ENCODE measurements at regions not wholly inside any gene's neighbourhood (a gene's known extent, or its start where the extent isn't known, plus 50 kb on each side); places are given as distances from the start of the nearest gene placed in this dataset.
"Not testable (repeated sequence)": the region's sequence is repeated elsewhere in the genome, so short reads cannot be mapped to it uniquely, and the experiment has no call there.

DNA sequence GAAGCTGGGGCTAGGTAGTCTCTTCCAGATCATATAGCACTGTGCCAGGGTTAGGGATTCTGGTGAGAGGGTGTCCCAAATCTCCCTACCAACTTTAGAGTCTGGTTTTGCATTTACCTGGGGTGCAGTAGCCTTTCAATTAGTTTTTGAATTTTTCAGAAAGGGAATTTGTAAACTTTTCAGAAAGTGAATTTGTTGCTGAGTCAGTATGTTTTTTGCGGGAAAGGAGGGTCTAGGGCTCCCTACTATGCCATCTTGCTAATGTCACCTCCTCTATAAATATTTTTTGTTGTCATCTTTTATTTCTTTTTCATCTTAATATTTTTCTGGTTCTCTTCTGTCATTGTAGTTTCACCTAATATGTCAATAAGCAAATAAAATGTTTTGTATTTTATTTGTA, 95.8 kb upstream of the FAM98A start:
- peaks cover 73% of the 10 kb centered on the region for H3K9me3 Mint-ChIP-seq
- DNase-seq (ENCODE audit: low spot score) (no peak), ATAC-seq (no peak)
- no peak overlapping the region for H3K4me3 Mint-ChIP-seq
- no peaks in the 10 kb centered on the region for H3K4me1 Mint-ChIP-seq
- POLR2A ChIA-PET, result no interaction called here
- TF ChIP-seq SOX15 (CRISPR knock-in tag; IDR thresholded peaks at IDR 0.05) (no peak), TP53 (CRISPR knock-in tag; IDR thresholded peaks at IDR 0.05) (no peak), FOXK1 (CRISPR knock-in tag; IDR thresholded peaks at IDR 0.05) (no peak), KAT7 (CRISPR knock-in tag; IDR thresholded peaks at IDR 0.05; ENCODE audit: borderline replicate concordance) (no peak), ZNF396 (CRISPR knock-in tag; IDR thresholded peaks at IDR 0.05; ENCODE audit: borderline replicate concordance) (no peak), JUN (CRISPR knock-in tag; IDR thresholded peaks at IDR 0.05) (no peak), FOXJ3 (CRISPR knock-in tag; IDR thresholded peaks at IDR 0.05; ENCODE audit: borderline replicate concordance) (no peak), FOXP1 (CRISPR knock-in tag; IDR thresholded peaks at IDR 0.05; ENCODE audit: borderline replicate concordance) (no peak), ZNF232 (CRISPR knock-in tag; IDR thresholded peaks at IDR 0.05) (no peak), JAZF1 (CRISPR knock-in tag; IDR thresholded peaks at IDR 0.05) (no peak), ZNF416 (CRISPR knock-in tag; IDR thresholded peaks at IDR 0.05) (no peak)
- TF ChIP-seq, protein P1, sequence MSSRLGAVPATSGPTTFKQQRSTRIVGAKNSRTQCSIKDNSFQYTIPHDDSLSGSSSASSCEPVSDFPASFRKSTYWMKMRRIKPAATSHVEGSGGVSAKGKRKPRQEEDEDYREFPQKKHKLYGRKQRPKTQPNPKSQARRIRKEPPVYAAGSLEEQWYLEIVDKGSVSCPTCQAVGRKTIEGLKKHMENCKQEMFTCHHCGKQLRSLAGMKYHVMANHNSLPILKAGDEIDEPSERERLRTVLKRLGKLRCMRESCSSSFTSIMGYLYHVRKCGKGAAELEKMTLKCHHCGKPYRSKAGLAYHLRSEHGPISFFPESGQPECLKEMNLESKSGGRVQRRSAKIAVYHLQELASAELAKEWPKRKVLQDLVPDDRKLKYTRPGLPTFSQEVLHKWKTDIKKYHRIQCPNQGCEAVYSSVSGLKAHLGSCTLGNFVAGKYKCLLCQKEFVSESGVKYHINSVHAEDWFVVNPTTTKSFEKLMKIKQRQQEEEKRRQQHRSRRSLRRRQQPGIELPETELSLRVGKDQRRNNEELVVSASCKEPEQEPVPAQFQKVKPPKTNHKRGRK (CRISPR knock-in tag; IDR thresholded peaks at IDR 0.05; ENCODE audit: borderline replicate concordance), result no peak
- TF ChIP-seq, protein P2, sequence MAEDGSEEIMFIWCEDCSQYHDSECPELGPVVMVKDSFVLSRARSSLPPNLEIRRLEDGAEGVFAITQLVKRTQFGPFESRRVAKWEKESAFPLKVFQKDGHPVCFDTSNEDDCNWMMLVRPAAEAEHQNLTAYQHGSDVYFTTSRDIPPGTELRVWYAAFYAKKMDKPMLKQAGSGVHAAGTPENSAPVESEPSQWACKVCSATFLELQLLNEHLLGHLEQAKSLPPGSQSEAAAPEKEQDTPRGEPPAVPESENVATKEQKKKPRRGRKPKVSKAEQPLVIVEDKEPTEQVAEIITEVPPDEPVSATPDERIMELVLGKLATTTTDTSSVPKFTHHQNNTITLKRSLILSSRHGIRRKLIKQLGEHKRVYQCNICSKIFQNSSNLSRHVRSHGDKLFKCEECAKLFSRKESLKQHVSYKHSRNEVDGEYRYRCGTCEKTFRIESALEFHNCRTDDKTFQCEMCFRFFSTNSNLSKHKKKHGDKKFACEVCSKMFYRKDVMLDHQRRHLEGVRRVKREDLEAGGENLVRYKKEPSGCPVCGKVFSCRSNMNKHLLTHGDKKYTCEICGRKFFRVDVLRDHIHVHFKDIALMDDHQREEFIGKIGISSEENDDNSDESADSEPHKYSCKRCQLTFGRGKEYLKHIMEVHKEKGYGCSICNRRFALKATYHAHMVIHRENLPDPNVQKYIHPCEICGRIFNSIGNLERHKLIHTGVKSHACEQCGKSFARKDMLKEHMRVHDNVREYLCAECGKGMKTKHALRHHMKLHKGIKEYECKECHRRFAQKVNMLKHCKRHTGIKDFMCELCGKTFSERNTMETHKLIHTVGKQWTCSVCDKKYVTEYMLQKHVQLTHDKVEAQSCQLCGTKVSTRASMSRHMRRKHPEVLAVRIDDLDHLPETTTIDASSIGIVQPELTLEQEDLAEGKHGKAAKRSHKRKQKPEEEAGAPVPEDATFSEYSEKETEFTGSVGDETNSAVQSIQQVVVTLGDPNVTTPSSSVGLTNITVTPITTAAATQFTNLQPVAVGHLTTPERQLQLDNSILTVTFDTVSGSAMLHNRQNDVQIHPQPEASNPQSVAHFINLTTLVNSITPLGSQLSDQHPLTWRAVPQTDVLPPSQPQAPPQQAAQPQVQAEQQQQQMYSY (CRISPR knock-in tag; IDR thresholded peaks at IDR 0.05), result no peak
- TF ChIP-seq, protein P3, sequence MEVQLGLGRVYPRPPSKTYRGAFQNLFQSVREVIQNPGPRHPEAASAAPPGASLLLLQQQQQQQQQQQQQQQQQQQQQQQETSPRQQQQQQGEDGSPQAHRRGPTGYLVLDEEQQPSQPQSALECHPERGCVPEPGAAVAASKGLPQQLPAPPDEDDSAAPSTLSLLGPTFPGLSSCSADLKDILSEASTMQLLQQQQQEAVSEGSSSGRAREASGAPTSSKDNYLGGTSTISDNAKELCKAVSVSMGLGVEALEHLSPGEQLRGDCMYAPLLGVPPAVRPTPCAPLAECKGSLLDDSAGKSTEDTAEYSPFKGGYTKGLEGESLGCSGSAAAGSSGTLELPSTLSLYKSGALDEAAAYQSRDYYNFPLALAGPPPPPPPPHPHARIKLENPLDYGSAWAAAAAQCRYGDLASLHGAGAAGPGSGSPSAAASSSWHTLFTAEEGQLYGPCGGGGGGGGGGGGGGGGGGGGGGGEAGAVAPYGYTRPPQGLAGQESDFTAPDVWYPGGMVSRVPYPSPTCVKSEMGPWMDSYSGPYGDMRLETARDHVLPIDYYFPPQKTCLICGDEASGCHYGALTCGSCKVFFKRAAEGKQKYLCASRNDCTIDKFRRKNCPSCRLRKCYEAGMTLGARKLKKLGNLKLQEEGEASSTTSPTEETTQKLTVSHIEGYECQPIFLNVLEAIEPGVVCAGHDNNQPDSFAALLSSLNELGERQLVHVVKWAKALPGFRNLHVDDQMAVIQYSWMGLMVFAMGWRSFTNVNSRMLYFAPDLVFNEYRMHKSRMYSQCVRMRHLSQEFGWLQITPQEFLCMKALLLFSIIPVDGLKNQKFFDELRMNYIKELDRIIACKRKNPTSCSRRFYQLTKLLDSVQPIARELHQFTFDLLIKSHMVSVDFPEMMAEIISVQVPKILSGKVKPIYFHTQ (CRISPR knock-in tag; IDR thresholded peaks at IDR 0.05), result no peak
- TF ChIP-seq, protein P4, sequence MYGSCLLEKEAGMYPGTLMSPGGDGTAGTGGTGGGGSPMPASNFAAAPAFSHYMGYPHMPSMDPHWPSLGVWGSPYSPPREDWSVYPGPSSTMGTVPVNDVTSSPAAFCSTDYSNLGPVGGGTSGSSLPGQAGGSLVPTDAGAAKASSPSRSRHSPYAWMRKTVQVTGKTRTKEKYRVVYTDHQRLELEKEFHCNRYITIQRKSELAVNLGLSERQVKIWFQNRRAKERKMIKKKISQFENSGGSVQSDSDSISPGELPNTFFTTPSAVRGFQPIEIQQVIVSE (CRISPR knock-in tag; IDR thresholded peaks at IDR 0.05; ENCODE audit: borderline replicate concordance), result no peak
- CTCF ChIA-PET, result no interaction called here
- 0 out of 2 replicates have a peak, but pooled peaks cover 4% of the 10 kb centered on the region for H3K27me3 Mint-ChIP-seq (ENCODE audit: low read depth)
- no peak overlapping the region for H3K27ac Mint-ChIP-seq
- H3K36me3 Mint-ChIP-seq, result peaks cover 55% of the 10 kb centered on the region

DNA sequence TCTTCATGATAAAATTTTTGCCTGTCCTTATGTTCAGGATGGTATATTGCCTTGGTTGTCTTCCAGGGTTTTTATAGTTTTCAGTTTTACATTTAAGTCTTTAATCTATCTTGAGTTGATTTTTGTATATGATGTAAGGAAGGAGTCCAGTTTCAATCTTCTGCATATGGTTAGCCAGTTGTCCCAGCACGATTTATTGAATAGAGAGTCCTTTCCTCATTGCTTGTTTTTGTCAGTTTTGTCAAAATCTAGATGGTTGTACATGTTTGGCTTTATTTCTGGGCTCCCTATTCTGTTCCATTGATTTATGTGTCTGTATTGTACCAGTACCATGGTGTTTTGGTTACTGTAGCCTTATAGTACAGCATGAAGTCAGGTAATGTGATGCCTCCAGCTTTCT, 91.6 kb upstream of the FAM98A start:
- H3K4me1 Mint-ChIP-seq; CTCF ChIA-PET; DNase-seq (ENCODE audit: low spot score); H3K27ac Mint-ChIP-seq; POLR2A ChIA-PET; ATAC-seq; H3K27me3 Mint-ChIP-seq (ENCODE audit: low read depth); H3K4me3 Mint-ChIP-seq: not testable (repeated sequence)
- peaks cover 81% of the 10 kb centered on the region for H3K36me3 Mint-ChIP-seq
- peaks cover 85% of the 10 kb centered on the region for H3K9me3 Mint-ChIP-seq

Data from WTC11 (cell line).